Thoracic aorta (tissue), 2 donors: ENCODE measurements at regions not wholly inside any gene's neighbourhood (a gene's known extent, or its start where the extent isn't known, plus 50 kb on each side); places are given as distances from the start of the nearest gene placed in this dataset.

ENCODE experiments used
- ATAC-seq: fragments of 150-250 bp; one replicate; pipeline ENCODE4 v1.8.0; 2017; ENCODE audit warnings: low read depth; ENCODE audit not compliant: insufficient number of reproducible peaks, low FRiP score
- DNase-seq: peaks from one replicate; pipeline ENCODE4 v3.0.0-alpha.2; 2020; ENCODE audit warnings: low spot score
- H3K27ac ChIP-seq, 2 donors: fragments of 200-600 bp; sonication (generic); 1 replicate in 1 of 2; 2 replicates in 1 of 2; pipeline ENCODE4 v1.5.1; 2016; ENCODE audit warnings: mild to moderate bottlenecking in 2 of 2, moderate library complexity in 2 of 2
- H3K27me3 ChIP-seq: fragments of 200-600 bp; sonication (generic); replicated peaks from 2 replicates; pipeline ENCODE4 v1.6.0; 2016; ENCODE audit warnings: mild to moderate bottlenecking; ENCODE audit not compliant: insufficient read depth
- H3K36me3 ChIP-seq: fragments of 200-600 bp; sonication (generic); one replicate; pipeline ENCODE4 v1.5.1; 2016
- H3K4me1 ChIP-seq, 2 donors: fragments of 200-600 bp; sonication (generic); 1 replicate in 1 of 2; 2 replicates in 1 of 2; pipeline versions ENCODE4 v1.5.1 to v1.6.0; 2016; ENCODE audit warnings: low read depth in 2 of 2, mild to moderate bottlenecking in 1 of 2; ENCODE audit not compliant: control insufficient read depth in 1 of 2
- H3K4me3 ChIP-seq: fragments of 200-600 bp; sonication (generic); 2 replicates; pipeline ENCODE4 v1.5.1; 2016; ENCODE audit warnings: mild to moderate bottlenecking
- H3K9me3 ChIP-seq: fragments of 200-600 bp; sonication (generic); 2 replicates; pipeline ENCODE4 v1.5.1; 2016
- CTCF ChIP-seq: fragments of 200-600 bp; sonication (generic); IDR thresholded peaks from one replicate; pipeline ENCODE4 v1.5.1; 2019; ENCODE audit warnings: antibody characterized with exemption

GRCh38 chr3:56980798-56981390 is 79.6 kb upstream of the SPATA12 start:
- Histone ChIP-seq H3K27ac (no peak overlapping the region), H3K27me3 (no peaks in the 10 kb centered on the region), H3K4me1 (peaks cover 20 to 27% of the 10 kb centered on the region in 2 donors), H3K36me3 (no peaks in the 10 kb centered on the region), H3K4me3 (no peak overlapping the region), H3K9me3 (no peaks in the 10 kb centered on the region)
- peak; percentile 56 for DNase-seq
- no peak for TF ChIP-seq CTCF
- ATAC-seq = peak; percentile 87

DNA sequence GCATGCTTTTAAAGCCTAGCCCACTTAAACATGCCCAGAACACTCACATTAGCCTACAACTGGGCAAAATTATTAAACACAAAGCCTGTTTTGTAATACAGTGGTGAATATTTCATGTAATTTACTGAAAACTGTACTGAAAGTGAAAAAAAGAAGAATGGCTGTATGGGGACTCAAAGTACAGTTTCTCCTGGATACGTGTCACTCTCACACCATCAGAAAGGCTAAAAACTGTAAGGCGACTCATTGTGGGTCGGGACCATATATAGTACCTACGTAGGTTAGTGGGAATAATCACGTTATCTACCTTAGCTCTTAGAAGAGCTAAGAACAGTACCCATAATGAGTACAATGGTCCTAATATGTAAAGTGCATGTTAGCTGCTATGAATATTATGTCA is 80.2 kb upstream of the SPATA12 start:
- peaks cover 20 to 22% of the 10 kb centered on the region in 2 donors for H3K4me1 ChIP-seq
- H3K27ac ChIP-seq = no peak overlapping the region
- no peak for DNase-seq
- H3K27me3 ChIP-seq = no peaks in the 10 kb centered on the region
- H3K9me3 ChIP-seq = no peaks in the 10 kb centered on the region
- no peaks in the 10 kb centered on the region for H3K36me3 ChIP-seq
- no peak for ATAC-seq
- H3K4me3 ChIP-seq = no peak overlapping the region
- TF ChIP-seq CTCF = no peak

DNA sequence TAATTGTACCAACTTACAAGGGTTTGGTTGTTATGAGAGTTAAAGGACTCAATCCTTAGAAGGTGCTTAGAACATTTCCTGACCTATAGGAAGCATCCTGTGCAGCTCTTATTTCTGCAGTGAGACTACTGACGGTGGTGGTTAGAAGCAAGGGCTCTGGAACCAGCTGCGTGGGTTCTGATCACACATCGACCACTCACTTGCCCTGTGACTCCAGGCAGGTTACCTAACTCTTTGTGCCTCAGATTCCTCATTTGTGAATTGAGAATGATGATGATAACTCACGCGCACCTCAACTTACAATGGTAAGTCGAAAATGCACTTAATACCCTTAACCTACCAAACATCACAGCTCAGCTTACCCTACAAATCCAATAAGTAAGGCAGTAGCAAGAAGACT is 80.7 kb upstream of the SPATA12 start:
- ATAC-seq (no peak), DNase-seq (no peak)
- peaks cover 18 to 19% of the 10 kb centered on the region in 2 donors for H3K4me1 ChIP-seq
- no peak for TF ChIP-seq CTCF
- H3K4me3 ChIP-seq = no peak overlapping the region
- no peaks in the 10 kb centered on the region for H3K36me3 ChIP-seq
- H3K9me3 ChIP-seq = no peaks in the 10 kb centered on the region
- no peaks in the 10 kb centered on the region for H3K27me3 ChIP-seq
- H3K27ac ChIP-seq = no peak overlapping the region

GRCh38 chr3:56977561-56977889 is 82.9 kb upstream of the SPATA12 start:
- no peak for TF ChIP-seq CTCF
- Histone ChIP-seq H3K27me3 (no peaks in the 10 kb centered on the region), H3K27ac (no peak overlapping the region), H3K36me3 (no peaks in the 10 kb centered on the region), H3K4me1 (peaks cover 8 to 10% of the 10 kb centered on the region in 2 donors), H3K9me3 (no peaks in the 10 kb centered on the region), H3K4me3 (no peak overlapping the region)
- no peak for ATAC-seq
- no peak for DNase-seq

GRCh38 chr3:56976651-56977560 is 83.6 kb upstream of the SPATA12 start:
- no peaks in the 10 kb centered on the region for H3K36me3 ChIP-seq
- no peak overlapping the region for H3K4me3 ChIP-seq
- H3K4me1 ChIP-seq = peaks cover 8 to 10% of the 10 kb centered on the region in 2 donors
- no peak for DNase-seq
- no peaks in the 10 kb centered on the region for H3K9me3 ChIP-seq
- no peak overlapping the region for H3K27ac ChIP-seq
- ATAC-seq = no peak
- H3K27me3 ChIP-seq = no peaks in the 10 kb centered on the region
- TF ChIP-seq CTCF = no peak
